ENCODE measurements at regions not wholly inside any gene's neighbourhood (a gene's known extent, or its start where the extent isn't known, plus 50 kb on each side); places are given as distances from the start of the nearest gene placed in this dataset.

- no peak overlapping the region for H3K9ac ChIP-seq (ENCODE audit: low read depth in 1 of 2, low read length in 2 of 2)
- H3K27me3 ChIP-seq (ENCODE audit: control insufficient read depth in 4 of 4, insufficient read depth in 4 of 4, low read length in 3 of 4): no peaks in the 10 kb centered on the region
- no peaks in the 10 kb centered on the region for H3K36me3 ChIP-seq (ENCODE audit: control insufficient read depth in 4 of 4, insufficient read depth in 3 of 4, low read depth in 1 of 4, low read length in 3 of 4)
- H3K27ac ChIP-seq (ENCODE audit: low read depth in 1 of 2, low read length in 2 of 2): no peak overlapping the region
- TF ChIP-seq HNF4A (conservative IDR thresholded peaks at IDR 0.05): no peak
- TF ChIP-seq FOXA2 (IDR thresholded peaks at IDR 0.05): no peak
- no peak for TF ChIP-seq JUND (IDR thresholded peaks at IDR 0.05)
- no peak for TF ChIP-seq GABPA (IDR thresholded peaks at IDR 0.05 in 1 of 2, conservative IDR thresholded peaks at IDR 0.05 in 1 of 2)
- TF ChIP-seq EGR1 (IDR thresholded peaks at IDR 0.05; ENCODE audit: low read depth in 2 of 2): no peak
- no peak for TF ChIP-seq YY1 (IDR thresholded peaks at IDR 0.05)
- TF ChIP-seq TAF1 (conservative IDR thresholded peaks at IDR 0.05): no peak
- H3K9me3 ChIP-seq (ENCODE audit: control insufficient read depth in 4 of 4, low read length in 3 of 4): no peaks in the 10 kb centered on the region
- H3K4me1 ChIP-seq (ENCODE audit: control insufficient read depth in 4 of 4, insufficient read depth in 4 of 4, low read length in 3 of 4): no peaks in the 10 kb centered on the region
- no peak overlapping the region for H3K4me3 ChIP-seq (ENCODE audit: low read depth in 1 of 3, low read length in 3 of 3)
- no peak for DNase-seq (ENCODE audit: low spot score)
These were observed 208.1 kb upstream of the CADM1 start for GRCh38 chr11:115712296-115712695.

GRCh38 chr11:115710980-115711379 is 206.8 kb upstream of the CADM1 start:
- DNase-seq (ENCODE audit: low spot score): no peak
- Histone ChIP-seq H3K4me1 (ENCODE audit: control insufficient read depth in 4 of 4, insufficient read depth in 4 of 4, low read length in 3 of 4) (no peaks in the 10 kb centered on the region), H3K36me3 (ENCODE audit: control insufficient read depth in 4 of 4, insufficient read depth in 3 of 4, low read depth in 1 of 4, low read length in 3 of 4) (no peaks in the 10 kb centered on the region), H3K4me3 (ENCODE audit: low read depth in 1 of 3, low read length in 3 of 3) (no peak overlapping the region), H3K9ac (ENCODE audit: low read depth in 1 of 2, low read length in 2 of 2) (no peak overlapping the region), H3K9me3 (ENCODE audit: control insufficient read depth in 4 of 4, low read length in 3 of 4) (no peaks in the 10 kb centered on the region), H3K27me3 (ENCODE audit: control insufficient read depth in 4 of 4, insufficient read depth in 4 of 4, low read length in 3 of 4) (no peaks in the 10 kb centered on the region), H3K27ac (ENCODE audit: low read depth in 1 of 2, low read length in 2 of 2) (no peak overlapping the region)
- TF ChIP-seq NR2F2 (IDR thresholded peaks at IDR 0.05) (no peak), YY1 (IDR thresholded peaks at IDR 0.05) (no peak), ZBTB33 (IDR thresholded peaks at IDR 0.05) (no peak), TAF1 (conservative IDR thresholded peaks at IDR 0.05) (no peak), ATF3 (IDR thresholded peaks at IDR 0.05) (no peak)
- 95% methylated on average over 20 of the region's 20 CpGs for WGBS

- WGBS: 79% methylated on average over 5 of the region's 5 CpGs
These were observed 206.2 kb upstream of the CADM1 start for GRCh38 chr11:115710426-115710825.

More at GRCh38 chr11:115710426-115710825, 206.2 kb upstream of the CADM1 start:
- Histone ChIP-seq H3K4me3 (ENCODE audit: low read depth in 1 of 3, low read length in 3 of 3) (no peak overlapping the region), H3K9me3 (ENCODE audit: control insufficient read depth in 4 of 4, low read length in 3 of 4) (no peaks in the 10 kb centered on the region), H3K27ac (ENCODE audit: low read depth in 1 of 2, low read length in 2 of 2) (no peak overlapping the region), H3K4me1 (ENCODE audit: control insufficient read depth in 4 of 4, insufficient read depth in 4 of 4, low read length in 3 of 4) (no peaks in the 10 kb centered on the region), H3K9ac (ENCODE audit: low read depth in 1 of 2, low read length in 2 of 2) (no peak overlapping the region), H3K36me3 (ENCODE audit: control insufficient read depth in 4 of 4, insufficient read depth in 3 of 4, low read depth in 1 of 4, low read length in 3 of 4) (no peaks in the 10 kb centered on the region), H3K27me3 (ENCODE audit: control insufficient read depth in 4 of 4, insufficient read depth in 4 of 4, low read length in 3 of 4) (no peaks in the 10 kb centered on the region)
- DNase-seq (ENCODE audit: low spot score): no peak
- no peak for TF ChIP-seq HNF4G (IDR thresholded peaks at IDR 0.05)
- TF ChIP-seq REST (IDR thresholded peaks at IDR 0.05): no peak
- TF ChIP-seq RXRA (IDR thresholded peaks at IDR 0.05): no peak
- no peak for TF ChIP-seq SP1 (IDR thresholded peaks at IDR 0.05)
- TF ChIP-seq NR2F2 (IDR thresholded peaks at IDR 0.05): no peak
- no peak for TF ChIP-seq JUND (IDR thresholded peaks at IDR 0.05)
- no peak for TF ChIP-seq YY1 (IDR thresholded peaks at IDR 0.05)
- TF ChIP-seq MAX (IDR thresholded peaks at IDR 0.05): no peak
- TF ChIP-seq ATF3 (IDR thresholded peaks at IDR 0.05): no peak
- no peak for TF ChIP-seq TAF1 (conservative IDR thresholded peaks at IDR 0.05)
- TF ChIP-seq RAD21 (IDR thresholded peaks at IDR 0.05): no peak
- TF ChIP-seq CTCF (IDR thresholded peaks at IDR 0.05; ENCODE audit: low read depth, low read length, missing input control): no peak
- TF ChIP-seq FOXA1 (IDR thresholded peaks at IDR 0.05): no peak
- TF ChIP-seq FOXA2 (IDR thresholded peaks at IDR 0.05): no peak
- TF ChIP-seq HNF4A (conservative IDR thresholded peaks at IDR 0.05): no peak
- no peak for TF ChIP-seq GABPA (IDR thresholded peaks at IDR 0.05 in 1 of 2, conservative IDR thresholded peaks at IDR 0.05 in 1 of 2)
